Retinal pigment epithelial cell (primary cell): ENCODE measurements at regions not wholly inside any gene's neighbourhood (a gene's known extent, or its start where the extent isn't known, plus 50 kb on each side); places are given as distances from the start of the nearest gene placed in this dataset.
"Not testable (repeated sequence)": the region's sequence is repeated elsewhere in the genome, so short reads cannot be mapped to it uniquely, and the experiment has no call there.

Experiments
- DNase-seq: peaks from one replicate; pipeline ENCODE4 v3.0.0-alpha.2; 2010; ENCODE audit warnings: low read depth
- H3K4me3 ChIP-seq: 2 replicates; pipeline ENCODE4 v1.5.1; 2011; ENCODE audit warnings: mild to moderate bottlenecking, low read length, control low read depth, moderate library complexity
- CTCF ChIP-seq: conservative IDR thresholded peaks from 2 replicates; pipeline ENCODE4 v1.5.1; 2011; ENCODE audit warnings: low read depth, low read length, control low read depth, inconsistent platforms

GRCh38 chr6:10078581-10078980 lies 336.3 kb downstream of the TFAP2A start:
- no peak for TF ChIP-seq CTCF
- no peak overlapping the region for H3K4me3 ChIP-seq
- peak; percentile 17 for DNase-seq

- DNase-seq, H3K4me3 ChIP-seq: not testable (repeated sequence)
These were observed 340.1 kb downstream of the TFAP2A start for GRCh38 chr6:10074726-10075125.

GRCh38 chr6:10073341-10073740 lies 341.5 kb downstream of the TFAP2A start:
- no peak for TF ChIP-seq CTCF
- no peak overlapping the region for H3K4me3 ChIP-seq
- DNase-seq, result peak; percentile 62

- no peak for DNase-seq
- no peak for TF ChIP-seq CTCF
- H3K4me3 ChIP-seq, result no peak overlapping the region
These were observed 343.1 kb downstream of the TFAP2A start for GRCh38 chr6:10071631-10072220.

GRCh38 chr6:10060004-10060403 lies 354.9 kb downstream of the TFAP2A start:
- DNase-seq, result no peak
- no peak for TF ChIP-seq CTCF
- H3K4me3 ChIP-seq, result no peak overlapping the region

- TF ChIP-seq CTCF, result no peak
- no peak overlapping the region for H3K4me3 ChIP-seq
- DNase-seq, result no peak
These were observed 360.2 kb downstream of the TFAP2A start for GRCh38 chr6:10054672-10055071.

GRCh38 chr6:10051283-10051682 lies 363.6 kb downstream of the TFAP2A start:
- no peak for TF ChIP-seq CTCF
- H3K4me3 ChIP-seq, result no peak overlapping the region
- no peak for DNase-seq
